ENCODE measurements at regions not wholly inside any gene's neighbourhood (a gene's known extent, or its start where the extent isn't known, plus 50 kb on each side); places are given as distances from the start of the nearest gene placed in this dataset.

GRCh38 chr4:64799751-64800150 is 390.5 kb upstream of the TECRL start:
- no peak for TF ChIP-seq CTCF (conservative IDR thresholded peaks at IDR 0.05; ENCODE audit: low read length)
- no peak for TF ChIP-seq EZH2phosphoT487 (IDR thresholded peaks at IDR 0.05; ENCODE audit: borderline replicate concordance, low read depth, low read length)

All from OCI-LY7 (cell line).